GM23338 (cell line): ENCODE measurements at regions not wholly inside any gene's neighbourhood (a gene's known extent, or its start where the extent isn't known, plus 50 kb on each side); places are given as distances from the start of the nearest gene placed in this dataset.
A peak's percentile ranks its signal among the peaks of the same experiment; 100 is the strongest.

Experiments
- ATAC-seq: fragments of 200-7000 bp; cut with Tn5 transposase; 3 replicates; pipeline ENCODE4 v1.9.1; 2020
- DNase-seq: peaks from one replicate; pipeline ENCODE4 v3.0.0-alpha.2; 2015; ENCODE audit warnings: low spot score
- H2AFZ ChIP-seq: fragments of 200-600 bp; sonication (generic); 2 replicates; pipeline ENCODE4 v1.8.0; 2016; ENCODE audit warnings: antibody characterized with exemption, mild to moderate bottlenecking, moderate library complexity
- H3F3A ChIP-seq: fragments of 200-600 bp; sonication (generic); replicated peaks from 2 replicates; pipeline ENCODE4 v1.8.0; 2017; ENCODE audit warnings: antibody characterized with exemption, mixed run types, low read depth
- H3K27ac ChIP-seq: fragments of 200-600 bp; sonication (generic); 2 replicates; pipeline ENCODE4 v1.6.1; 2016; ENCODE audit warnings: low read depth
- H3K27me3 ChIP-seq: fragments of 200-600 bp; sonication (generic); 2 replicates; pipeline ENCODE4 v1.8.0; 2016; ENCODE audit warnings: mild to moderate bottlenecking, mixed run types, moderate library complexity; ENCODE audit not compliant: insufficient read depth
- H3K36me3 ChIP-seq: fragments of 200-600 bp; sonication (generic); 2 replicates; pipeline ENCODE4 v1.8.0; 2016; ENCODE audit warnings: mild to moderate bottlenecking; ENCODE audit not compliant: insufficient read depth
- H3K4me1 ChIP-seq: fragments of 200-600 bp; sonication (generic); 2 replicates; pipeline ENCODE4 v1.8.0; 2016; ENCODE audit warnings: mild to moderate bottlenecking, moderate library complexity; ENCODE audit not compliant: insufficient read depth
- H3K4me2 ChIP-seq: fragments of 200-600 bp; sonication (generic); 2 replicates; pipeline ENCODE4 v1.7.1; 2017; ENCODE audit warnings: mixed run types
- H3K4me3 ChIP-seq: fragments of 200-600 bp; sonication (generic); 2 replicates; pipeline ENCODE4 v1.6.1; 2016; ENCODE audit warnings: mixed run types
- H3K79me2 ChIP-seq: fragments of 200-600 bp; sonication (generic); replicated peaks from 2 replicates; pipeline ENCODE4 v1.8.0; 2017; ENCODE audit warnings: mild to moderate bottlenecking; ENCODE audit not compliant: insufficient read depth
- H3K9me2 ChIP-seq: fragments of 200-600 bp; sonication (generic); 2 replicates; pipeline ENCODE4 v1.8.0; 2017; ENCODE audit not compliant: insufficient read depth
- H4K20me1 ChIP-seq: fragments of 200-600 bp; sonication (generic); replicated peaks from 2 replicates; pipeline ENCODE4 v1.8.0; 2017; ENCODE audit warnings: mild to moderate bottlenecking; ENCODE audit not compliant: insufficient read depth
- H3K27ac Mint-ChIP-seq: 2 replicates; pipeline ENCODE4 v1.8.0; 2020; ENCODE audit warnings: inconsistent platforms, mild to moderate bottlenecking, moderate library complexity, mixed read lengths
- H3K27me3 Mint-ChIP-seq: 3 replicates; pipeline ENCODE4 v1.8.0; 2022; ENCODE audit warnings: low read depth, mild to moderate bottlenecking, moderate library complexity, mixed read lengths, inconsistent platforms; ENCODE audit not compliant: insufficient read depth, poor library complexity
- H3K36me3 Mint-ChIP-seq: 3 replicates; pipeline ENCODE4 v1.8.0; 2021; ENCODE audit warnings: low read depth, mild to moderate bottlenecking, inconsistent platforms, moderate library complexity, mixed read lengths
- H3K4me1 Mint-ChIP-seq: 3 replicates; pipeline ENCODE4 v1.8.0; 2020; ENCODE audit warnings: mild to moderate bottlenecking, inconsistent platforms, mixed read lengths
- H3K4me3 Mint-ChIP-seq: 3 replicates; pipeline ENCODE4 v1.8.0; 2021; ENCODE audit warnings: moderate library complexity, mild to moderate bottlenecking, inconsistent platforms, mixed read lengths
- H3K9me3 Mint-ChIP-seq: 3 replicates; pipeline ENCODE4 v1.8.0; 2020; ENCODE audit warnings: moderate library complexity, mild to moderate bottlenecking, inconsistent platforms, mixed read lengths
- CREB1 ChIP-seq: fragments of 250-450 bp; sonication (Bioruptor Pico); IDR thresholded peaks from 2 replicates; pipeline ENCODE4 v1.5.0; 2020; ENCODE audit warnings: low read depth, mild to moderate bottlenecking, moderate library complexity
- EZH2 ChIP-seq: fragments of 200-600 bp; sonication (generic); IDR thresholded peaks from one replicate; pipeline ENCODE4 v1.8.0; 2017; ENCODE audit warnings: antibody characterized with exemption, mild to moderate bottlenecking, low read depth; ENCODE audit not compliant: unreplicated experiment
- EZH2phosphoT487 ChIP-seq: fragments of 200-600 bp; sonication (generic); IDR thresholded peaks from one replicate; pipeline ENCODE4 v1.8.1; 2018; ENCODE audit warnings: antibody characterized with exemption; ENCODE audit not compliant: unreplicated experiment
- JUNB ChIP-seq: IDR thresholded peaks from one replicate; pipeline ENCODE4 v1.6.1; 2016; ENCODE audit warnings: antibody characterized with exemption; ENCODE audit not compliant: unreplicated experiment
- NANOG ChIP-seq: IDR thresholded peaks from 2 replicates; pipeline ENCODE4 v1.6.1; 2016; ENCODE audit warnings: antibody characterized with exemption, borderline replicate concordance
- POLR2AphosphoS5 ChIP-seq: IDR thresholded peaks from 2 replicates; pipeline ENCODE4 v1.6.1; 2016; ENCODE audit warnings: antibody characterized with exemption, low read depth
- STAT1 ChIP-seq: IDR thresholded peaks from one replicate; pipeline ENCODE4 v1.6.1; 2016; ENCODE audit warnings: antibody characterized with exemption; ENCODE audit not compliant: unreplicated experiment
- ZNF114 ChIP-seq: fragments of 250-450 bp; sonication (Bioruptor Pico); IDR thresholded peaks from 2 replicates; pipeline ENCODE4 v1.5.0; 2020; ENCODE audit warnings: mild to moderate bottlenecking, moderate library complexity
- ZNF331 ChIP-seq: fragments of 250-450 bp; sonication (Bioruptor Pico); IDR thresholded peaks from 2 replicates; pipeline ENCODE4 v1.5.0; 2020; ENCODE audit warnings: low read depth, mild to moderate bottlenecking, moderate library complexity
- TF ChIP-seq, protein P1 (sequence below), 2 experiments: fragments of 200-600 bp in 1 of 2; sonication (generic) in 1 of 2; conservative IDR thresholded peaks; 2 replicates each; pipeline versions ENCODE4 v1.5.1 to v1.6.1; 2016 to 2017; ENCODE audit warnings: antibody characterized with exemption in 2 of 2, low read depth in 2 of 2, mild to moderate bottlenecking in 2 of 2, moderate library complexity in 1 of 2
- TF ChIP-seq, protein P2 (sequence below): fragments of 250-450 bp; sonication (Bioruptor Pico); IDR thresholded peaks from 2 replicates; pipeline ENCODE4 v1.5.0; 2020; ENCODE audit warnings: mild to moderate bottlenecking, moderate library complexity
- TF ChIP-seq, protein P3 (sequence below): IDR thresholded peaks from 2 replicates; pipeline ENCODE4 v1.6.1; 2016; ENCODE audit warnings: antibody characterized with exemption
- TF ChIP-seq, protein P4 (sequence below): IDR thresholded peaks from one replicate; pipeline ENCODE4 v1.6.1; 2018; ENCODE audit warnings: antibody characterized with exemption; ENCODE audit not compliant: unreplicated experiment

- no peak overlapping the region for H3K27ac Mint-ChIP-seq
- ATAC-seq = no peak
- Histone ChIP-seq H3K4me2 (no peak overlapping the region), H3F3A (no peaks in the 10 kb centered on the region), H3K79me2 (no peaks in the 10 kb centered on the region), H3K4me1 (peaks cover 11% of the 10 kb centered on the region; the same call in 1 of the 2 replicates), H3K27me3 (no peaks in the 10 kb centered on the region), H3K4me3 (no peak overlapping the region), H2AFZ (peak overlapping the region; percentile 16; the same call in 1 of the 2 replicates), H3K27ac (no peak overlapping the region), H4K20me1 (no peaks in the 10 kb centered on the region), H3K36me3 (no peaks in the 10 kb centered on the region), H3K9me2 (0 out of 2 replicates have a peak, but pooled peaks cover 4% of the 10 kb centered on the region)
- no peaks in the 10 kb centered on the region for H3K9me3 Mint-ChIP-seq
- no peak for DNase-seq
- no peak overlapping the region for H3K4me3 Mint-ChIP-seq
- peaks cover 17% of the 10 kb centered on the region for H3K4me1 Mint-ChIP-seq
- H3K27me3 Mint-ChIP-seq = peaks cover 4% of the 10 kb centered on the region
- H3K36me3 Mint-ChIP-seq = no peaks in the 10 kb centered on the region; the same call in 2 of the 3 replicates
- TF ChIP-seq NANOG (no peak), EZH2phosphoT487 (no peak), ZNF114 (CRISPR knock-in tag) (no peak), EZH2 (no peak), STAT1 (no peak), JUNB (no peak), CREB1 (CRISPR knock-in tag) (no peak), POLR2AphosphoS5 (no peak), ZNF331 (CRISPR knock-in tag) (no peak)
- TF ChIP-seq, protein P1, sequence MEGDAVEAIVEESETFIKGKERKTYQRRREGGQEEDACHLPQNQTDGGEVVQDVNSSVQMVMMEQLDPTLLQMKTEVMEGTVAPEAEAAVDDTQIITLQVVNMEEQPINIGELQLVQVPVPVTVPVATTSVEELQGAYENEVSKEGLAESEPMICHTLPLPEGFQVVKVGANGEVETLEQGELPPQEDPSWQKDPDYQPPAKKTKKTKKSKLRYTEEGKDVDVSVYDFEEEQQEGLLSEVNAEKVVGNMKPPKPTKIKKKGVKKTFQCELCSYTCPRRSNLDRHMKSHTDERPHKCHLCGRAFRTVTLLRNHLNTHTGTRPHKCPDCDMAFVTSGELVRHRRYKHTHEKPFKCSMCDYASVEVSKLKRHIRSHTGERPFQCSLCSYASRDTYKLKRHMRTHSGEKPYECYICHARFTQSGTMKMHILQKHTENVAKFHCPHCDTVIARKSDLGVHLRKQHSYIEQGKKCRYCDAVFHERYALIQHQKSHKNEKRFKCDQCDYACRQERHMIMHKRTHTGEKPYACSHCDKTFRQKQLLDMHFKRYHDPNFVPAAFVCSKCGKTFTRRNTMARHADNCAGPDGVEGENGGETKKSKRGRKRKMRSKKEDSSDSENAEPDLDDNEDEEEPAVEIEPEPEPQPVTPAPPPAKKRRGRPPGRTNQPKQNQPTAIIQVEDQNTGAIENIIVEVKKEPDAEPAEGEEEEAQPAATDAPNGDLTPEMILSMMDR (conservative IDR thresholded peaks at IDR 0.05; ENCODE audit: low read depth in 2 of 2) = no peak
- TF ChIP-seq, protein P2, sequence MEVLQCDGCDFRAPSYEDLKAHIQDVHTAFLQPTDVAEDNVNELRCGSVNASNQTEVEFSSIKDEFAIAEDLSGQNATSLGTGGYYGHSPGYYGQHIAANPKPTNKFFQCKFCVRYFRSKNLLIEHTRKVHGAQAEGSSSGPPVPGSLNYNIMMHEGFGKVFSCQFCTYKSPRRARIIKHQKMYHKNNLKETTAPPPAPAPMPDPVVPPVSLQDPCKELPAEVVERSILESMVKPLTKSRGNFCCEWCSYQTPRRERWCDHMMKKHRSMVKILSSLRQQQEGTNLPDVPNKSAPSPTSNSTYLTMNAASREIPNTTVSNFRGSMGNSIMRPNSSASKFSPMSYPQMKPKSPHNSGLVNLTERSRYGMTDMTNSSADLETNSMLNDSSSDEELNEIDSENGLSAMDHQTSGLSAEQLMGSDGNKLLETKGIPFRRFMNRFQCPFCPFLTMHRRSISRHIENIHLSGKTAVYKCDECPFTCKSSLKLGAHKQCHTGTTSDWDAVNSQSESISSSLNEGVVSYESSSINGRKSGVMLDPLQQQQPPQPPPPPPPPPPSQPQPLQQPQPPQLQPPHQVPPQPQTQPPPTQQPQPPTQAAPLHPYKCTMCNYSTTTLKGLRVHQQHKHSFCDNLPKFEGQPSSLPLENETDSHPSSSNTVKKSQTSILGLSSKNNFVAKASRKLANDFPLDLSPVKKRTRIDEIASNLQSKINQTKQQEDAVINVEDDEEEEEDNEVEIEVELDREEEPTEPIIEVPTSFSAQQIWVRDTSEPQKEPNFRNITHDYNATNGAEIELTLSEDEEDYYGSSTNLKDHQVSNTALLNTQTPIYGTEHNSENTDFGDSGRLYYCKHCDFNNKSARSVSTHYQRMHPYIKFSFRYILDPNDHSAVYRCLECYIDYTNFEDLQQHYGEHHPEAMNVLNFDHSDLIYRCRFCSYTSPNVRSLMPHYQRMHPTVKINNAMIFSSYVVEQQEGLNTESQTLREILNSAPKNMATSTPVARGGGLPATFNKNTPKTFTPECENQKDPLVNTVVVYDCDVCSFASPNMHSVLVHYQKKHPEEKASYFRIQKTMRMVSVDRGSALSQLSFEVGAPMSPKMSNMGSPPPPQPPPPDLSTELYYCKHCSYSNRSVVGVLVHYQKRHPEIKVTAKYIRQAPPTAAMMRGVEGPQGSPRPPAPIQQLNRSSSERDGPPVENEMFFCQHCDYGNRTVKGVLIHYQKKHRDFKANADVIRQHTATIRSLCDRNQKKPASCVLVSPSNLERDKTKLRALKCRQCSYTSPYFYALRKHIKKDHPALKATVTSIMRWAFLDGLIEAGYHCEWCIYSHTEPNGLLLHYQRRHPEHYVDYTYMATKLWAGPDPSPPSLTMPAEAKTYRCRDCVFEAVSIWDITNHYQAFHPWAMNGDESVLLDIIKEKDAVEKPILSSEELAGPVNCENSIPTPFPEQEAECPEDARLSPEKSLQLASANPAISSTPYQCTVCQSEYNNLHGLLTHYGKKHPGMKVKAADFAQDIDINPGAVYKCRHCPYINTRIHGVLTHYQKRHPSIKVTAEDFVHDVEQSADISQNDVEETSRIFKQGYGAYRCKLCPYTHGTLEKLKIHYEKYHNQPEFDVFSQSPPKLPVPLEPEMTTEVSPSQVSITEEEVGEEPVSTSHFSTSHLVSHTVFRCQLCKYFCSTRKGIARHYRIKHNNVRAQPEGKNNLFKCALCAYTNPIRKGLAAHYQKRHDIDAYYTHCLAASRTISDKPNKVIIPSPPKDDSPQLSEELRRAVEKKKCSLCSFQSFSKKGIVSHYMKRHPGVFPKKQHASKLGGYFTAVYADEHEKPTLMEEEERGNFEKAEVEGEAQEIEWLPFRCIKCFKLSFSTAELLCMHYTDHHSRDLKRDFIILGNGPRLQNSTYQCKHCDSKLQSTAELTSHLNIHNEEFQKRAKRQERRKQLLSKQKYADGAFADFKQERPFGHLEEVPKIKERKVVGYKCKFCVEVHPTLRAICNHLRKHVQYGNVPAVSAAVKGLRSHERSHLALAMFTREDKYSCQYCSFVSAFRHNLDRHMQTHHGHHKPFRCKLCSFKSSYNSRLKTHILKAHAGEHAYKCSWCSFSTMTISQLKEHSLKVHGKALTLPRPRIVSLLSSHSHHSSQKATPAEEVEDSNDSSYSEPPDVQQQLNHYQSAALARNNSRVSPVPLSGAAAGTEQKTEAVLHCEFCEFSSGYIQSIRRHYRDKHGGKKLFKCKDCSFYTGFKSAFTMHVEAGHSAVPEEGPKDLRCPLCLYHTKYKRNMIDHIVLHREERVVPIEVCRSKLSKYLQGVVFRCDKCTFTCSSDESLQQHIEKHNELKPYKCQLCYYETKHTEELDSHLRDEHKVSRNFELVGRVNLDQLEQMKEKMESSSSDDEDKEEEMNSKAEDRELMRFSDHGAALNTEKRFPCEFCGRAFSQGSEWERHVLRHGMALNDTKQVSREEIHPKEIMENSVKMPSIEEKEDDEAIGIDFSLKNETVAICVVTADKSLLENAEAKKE (CRISPR knock-in tag) = no peak
- TF ChIP-seq, protein P3, sequence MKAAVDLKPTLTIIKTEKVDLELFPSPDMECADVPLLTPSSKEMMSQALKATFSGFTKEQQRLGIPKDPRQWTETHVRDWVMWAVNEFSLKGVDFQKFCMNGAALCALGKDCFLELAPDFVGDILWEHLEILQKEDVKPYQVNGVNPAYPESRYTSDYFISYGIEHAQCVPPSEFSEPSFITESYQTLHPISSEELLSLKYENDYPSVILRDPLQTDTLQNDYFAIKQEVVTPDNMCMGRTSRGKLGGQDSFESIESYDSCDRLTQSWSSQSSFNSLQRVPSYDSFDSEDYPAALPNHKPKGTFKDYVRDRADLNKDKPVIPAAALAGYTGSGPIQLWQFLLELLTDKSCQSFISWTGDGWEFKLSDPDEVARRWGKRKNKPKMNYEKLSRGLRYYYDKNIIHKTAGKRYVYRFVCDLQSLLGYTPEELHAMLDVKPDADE = no peak
- TF ChIP-seq, protein P4, sequence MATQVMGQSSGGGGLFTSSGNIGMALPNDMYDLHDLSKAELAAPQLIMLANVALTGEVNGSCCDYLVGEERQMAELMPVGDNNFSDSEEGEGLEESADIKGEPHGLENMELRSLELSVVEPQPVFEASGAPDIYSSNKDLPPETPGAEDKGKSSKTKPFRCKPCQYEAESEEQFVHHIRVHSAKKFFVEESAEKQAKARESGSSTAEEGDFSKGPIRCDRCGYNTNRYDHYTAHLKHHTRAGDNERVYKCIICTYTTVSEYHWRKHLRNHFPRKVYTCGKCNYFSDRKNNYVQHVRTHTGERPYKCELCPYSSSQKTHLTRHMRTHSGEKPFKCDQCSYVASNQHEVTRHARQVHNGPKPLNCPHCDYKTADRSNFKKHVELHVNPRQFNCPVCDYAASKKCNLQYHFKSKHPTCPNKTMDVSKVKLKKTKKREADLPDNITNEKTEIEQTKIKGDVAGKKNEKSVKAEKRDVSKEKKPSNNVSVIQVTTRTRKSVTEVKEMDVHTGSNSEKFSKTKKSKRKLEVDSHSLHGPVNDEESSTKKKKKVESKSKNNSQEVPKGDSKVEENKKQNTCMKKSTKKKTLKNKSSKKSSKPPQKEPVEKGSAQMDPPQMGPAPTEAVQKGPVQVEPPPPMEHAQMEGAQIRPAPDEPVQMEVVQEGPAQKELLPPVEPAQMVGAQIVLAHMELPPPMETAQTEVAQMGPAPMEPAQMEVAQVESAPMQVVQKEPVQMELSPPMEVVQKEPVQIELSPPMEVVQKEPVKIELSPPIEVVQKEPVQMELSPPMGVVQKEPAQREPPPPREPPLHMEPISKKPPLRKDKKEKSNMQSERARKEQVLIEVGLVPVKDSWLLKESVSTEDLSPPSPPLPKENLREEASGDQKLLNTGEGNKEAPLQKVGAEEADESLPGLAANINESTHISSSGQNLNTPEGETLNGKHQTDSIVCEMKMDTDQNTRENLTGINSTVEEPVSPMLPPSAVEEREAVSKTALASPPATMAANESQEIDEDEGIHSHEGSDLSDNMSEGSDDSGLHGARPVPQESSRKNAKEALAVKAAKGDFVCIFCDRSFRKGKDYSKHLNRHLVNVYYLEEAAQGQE = no peak
Measured at GRCh38 chr4:123749383-123749782, 352.8 kb downstream of the SPRY1 start.
